Hematopoietic multipotent progenitor cell treated with erythropoietin and hydrocortisone succinate and interleukin-3 and kit ligand, for 6 days (in vitro differentiated cells): ENCODE measurements at regions not wholly inside any gene's neighbourhood (a gene's known extent, or its start where the extent isn't known, plus 50 kb on each side); places are given as distances from the start of the nearest gene placed in this dataset.
A peak's percentile ranks its signal among the peaks of the same experiment; 100 is the strongest.

ENCODE experiments used
- DNase-seq: peaks from one replicate; pipeline ENCODE4 v3.0.0-alpha.2; 2015

GRCh38 chr5:135217669-135218485 lies 181.2 kb downstream of the MACROH2A1 start:
- DNase-seq, result no peak

GRCh38 chr5:135216471-135217343 lies 182.3 kb downstream of the MACROH2A1 start:
- no peak for DNase-seq

DNA sequence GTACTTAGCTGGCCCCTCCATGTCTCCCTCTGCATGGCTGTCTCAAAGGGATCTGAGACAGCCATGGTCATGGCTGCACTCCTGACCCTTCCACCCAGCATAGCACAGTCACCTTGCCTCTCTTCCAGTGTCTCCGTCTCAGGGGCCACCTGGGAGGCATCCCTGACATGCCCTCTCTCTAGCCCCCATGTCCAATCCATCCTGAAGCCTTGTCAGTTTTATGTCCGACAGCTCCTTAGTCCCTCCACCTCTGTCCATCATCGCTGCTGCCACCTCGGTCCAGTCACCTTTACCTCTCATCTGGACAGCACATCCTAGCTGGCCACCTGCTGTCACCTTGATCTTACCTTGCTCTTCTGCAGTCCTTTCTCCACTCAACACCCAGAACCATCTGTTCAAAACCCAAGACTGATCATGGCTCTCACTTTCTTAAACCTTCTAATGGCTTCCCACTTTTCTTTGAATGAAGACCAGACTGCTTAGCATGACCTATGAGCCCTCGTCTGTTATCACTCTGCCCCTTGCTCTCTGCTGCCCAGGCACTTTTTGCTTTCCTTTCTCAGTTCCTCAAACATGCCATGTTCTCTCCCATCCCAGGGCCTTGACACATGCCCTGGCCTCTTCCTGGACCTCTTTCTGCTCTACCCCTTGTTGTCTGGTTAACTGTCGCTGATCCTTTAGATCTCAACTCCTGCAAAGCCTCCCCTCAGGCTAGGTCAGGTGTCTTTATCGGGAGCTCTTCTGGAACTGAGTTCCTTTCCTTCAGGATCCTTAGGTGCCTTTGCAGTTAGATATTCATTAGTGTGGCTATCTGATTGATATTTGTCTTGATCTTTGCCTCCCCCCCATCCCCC lies 181.8 kb upstream of the PITX1 start:
- DNase-seq, result no peak

- peak; percentile 62 for DNase-seq
Observed at GRCh38 chr5:135214897-135215616, 181.0 kb upstream of the PITX1 start.

GRCh38 chr5:135213466-135214239 lies 179.6 kb upstream of the PITX1 start:
- DNase-seq, result no peak

DNA sequence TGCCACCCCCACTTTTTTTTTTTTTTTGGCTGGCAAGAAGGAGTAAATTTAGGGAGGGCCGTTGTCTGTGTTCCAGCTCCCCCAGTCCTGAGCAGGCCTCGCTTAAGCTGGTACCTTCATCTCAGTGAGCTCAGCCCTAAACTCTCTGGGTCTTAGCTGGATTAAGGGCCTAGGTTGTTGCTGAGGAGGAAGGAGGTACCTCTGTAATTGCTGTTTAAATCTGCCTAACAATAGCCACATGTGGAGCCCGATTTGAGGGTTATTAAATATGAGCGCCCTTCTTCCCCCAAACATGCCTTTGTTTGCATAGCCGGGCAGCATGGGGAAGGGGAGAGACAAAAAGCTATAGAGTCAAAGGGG lies 179.0 kb upstream of the PITX1 start:
- DNase-seq, result no peak

- no peak for DNase-seq
Observed at GRCh38 chr5:135212361-135213026, 178.5 kb upstream of the PITX1 start.

DNA sequence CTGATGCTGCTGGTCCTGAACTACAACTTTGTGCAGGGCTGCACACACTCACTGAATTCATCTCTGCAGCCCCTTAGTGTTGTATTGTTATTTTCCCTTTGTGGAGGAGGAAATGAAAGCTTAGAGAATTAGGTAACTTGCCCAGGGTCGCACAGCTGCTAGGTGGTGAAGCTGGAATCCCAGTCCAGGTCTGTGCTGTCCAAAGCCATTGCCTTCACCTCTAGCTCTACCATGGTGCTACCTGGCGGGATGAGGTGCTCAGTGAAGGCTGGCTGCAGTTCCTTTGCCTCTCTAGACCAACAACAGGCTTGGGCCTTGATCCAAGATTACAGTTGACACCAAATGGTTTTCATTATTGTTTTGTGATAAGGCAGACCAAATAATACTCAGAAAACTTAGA lies 177.8 kb upstream of the PITX1 start:
- no peak for DNase-seq

- no peak for DNase-seq
Observed at GRCh38 chr5:135211083-135211790, 177.2 kb upstream of the PITX1 start.

GRCh38 chr5:135210286-135211055 lies 176.4 kb upstream of the PITX1 start:
- DNase-seq, result no peak

DNA sequence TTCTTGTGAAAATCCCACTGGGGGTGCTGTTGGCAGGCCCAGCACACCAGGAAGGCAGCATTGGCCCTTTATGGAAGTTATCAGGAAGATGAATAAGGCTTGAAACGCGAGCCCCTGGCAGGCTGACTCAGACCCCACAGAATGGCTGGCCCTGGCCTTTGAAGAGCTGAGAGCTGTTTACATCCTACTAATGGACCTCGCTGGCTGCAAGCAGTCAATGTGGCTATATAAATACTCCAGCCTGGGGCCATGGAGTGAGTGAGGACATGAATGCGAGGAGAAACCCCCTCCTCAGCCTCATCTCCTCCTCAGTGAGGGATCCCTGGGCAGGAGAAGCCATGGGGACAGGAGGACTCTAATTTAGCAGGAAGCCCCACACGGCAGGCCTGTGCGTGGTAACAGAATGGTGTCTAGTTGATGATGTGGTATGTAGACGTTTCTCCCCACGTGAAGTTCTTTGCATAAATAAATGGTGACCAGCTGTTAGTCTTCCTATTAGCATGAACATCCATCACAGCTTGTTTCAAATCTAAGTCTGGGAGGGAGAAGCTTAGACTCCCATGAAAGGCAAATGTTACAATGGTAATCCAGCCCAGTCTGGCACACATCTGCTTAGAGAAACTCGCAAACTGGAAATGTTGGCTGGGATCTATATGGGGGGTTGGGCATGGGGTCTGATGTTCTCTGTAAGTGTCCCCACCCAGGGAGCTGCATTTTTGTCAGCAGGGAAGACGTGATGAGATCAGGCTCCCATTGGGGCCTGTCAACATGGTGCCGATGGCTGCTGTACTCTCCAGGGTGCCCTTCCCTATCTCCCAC lies 175.1 kb upstream of the PITX1 start:
- no peak for DNase-seq

GRCh38 chr5:135208555-135208902 lies 174.5 kb upstream of the PITX1 start:
- peak; percentile 61 for DNase-seq

DNA sequence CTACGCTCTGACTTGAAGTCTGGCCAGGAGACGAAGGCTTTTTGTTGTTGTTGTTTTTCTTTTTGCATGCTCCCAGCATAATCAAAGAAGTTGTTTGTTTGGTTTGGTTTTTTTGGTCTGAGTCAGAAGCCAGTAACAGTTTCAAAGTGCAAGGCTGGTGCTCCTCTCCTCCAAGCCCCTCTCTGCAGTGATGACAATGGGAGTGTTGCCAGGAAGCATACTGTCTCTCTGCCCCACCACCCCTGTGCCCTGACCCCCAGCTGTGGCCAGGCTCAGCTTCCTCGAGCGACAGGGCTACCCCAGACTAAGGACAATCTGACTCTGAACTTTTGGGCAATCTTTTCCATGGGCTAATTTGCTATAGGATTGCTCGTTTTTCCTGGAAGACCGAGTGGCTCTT lies 173.8 kb upstream of the PITX1 start:
- DNase-seq, result no peak

DNA sequence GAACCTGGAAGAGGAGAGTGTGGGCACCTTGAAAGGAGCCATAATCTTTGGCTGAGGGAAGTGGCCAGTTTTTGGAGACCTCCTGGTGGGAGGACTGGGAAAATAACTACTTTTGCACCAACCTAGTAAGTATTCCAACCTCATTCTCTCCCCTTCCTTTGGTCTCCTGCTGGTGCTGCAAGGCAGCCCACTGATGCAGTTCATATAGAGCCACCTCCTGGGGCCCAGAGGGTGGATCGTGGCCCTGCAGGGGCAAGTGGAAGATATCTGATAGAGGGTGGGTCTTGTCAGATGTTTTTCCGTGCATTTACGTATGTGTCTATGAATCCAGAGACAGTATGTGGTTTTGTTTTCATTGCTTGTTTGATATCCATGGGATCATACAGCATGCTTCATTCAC lies 172.8 kb upstream of the PITX1 start:
- no peak for DNase-seq

- DNase-seq, result no peak
Observed at GRCh38 chr5:135205632-135206349, 171.8 kb upstream of the PITX1 start.

GRCh38 chr5:135204151-135204600 lies 170.1 kb upstream of the PITX1 start:
- DNase-seq, result peak; percentile 65

- DNase-seq, result peak; percentile 73
Observed at GRCh38 chr5:135203593-135204036, 169.6 kb upstream of the PITX1 start.

GRCh38 chr5:135203019-135203418 lies 169.0 kb upstream of the PITX1 start:
- no peak for DNase-seq
